LNCAP (cell line): ENCODE measurements at regions not wholly inside any gene's neighbourhood (a gene's known extent, or its start where the extent isn't known, plus 50 kb on each side); places are given as distances from the start of the nearest gene placed in this dataset.

Experiments
- TF ChIP-seq, protein P1 (sequence below): fragments of 450-650 bp; IDR thresholded peaks from 2 replicates; pipeline ENCODE4 v1.5.1; 2017; ENCODE audit warnings: mild to moderate bottlenecking

DNA sequence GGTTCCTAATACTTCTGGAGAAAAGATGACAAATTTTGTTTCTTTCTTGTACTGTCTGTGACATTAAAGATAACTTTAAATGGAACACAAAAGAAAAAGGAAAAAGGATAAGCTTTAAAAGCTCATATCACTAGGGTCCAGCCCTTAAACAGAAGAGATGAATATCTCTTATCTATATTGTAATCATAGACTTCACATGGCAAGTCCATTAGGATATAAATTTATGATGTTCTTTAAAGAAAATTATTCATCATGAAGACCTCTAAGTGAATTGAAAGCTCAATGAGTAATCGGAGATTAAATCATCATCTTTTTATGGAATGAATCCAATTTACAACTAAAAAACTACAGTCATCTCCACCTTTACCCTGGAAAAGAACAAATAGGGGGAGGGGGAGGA is 111.6 kb upstream of the SATB2 start:
- TF ChIP-seq, protein P1, sequence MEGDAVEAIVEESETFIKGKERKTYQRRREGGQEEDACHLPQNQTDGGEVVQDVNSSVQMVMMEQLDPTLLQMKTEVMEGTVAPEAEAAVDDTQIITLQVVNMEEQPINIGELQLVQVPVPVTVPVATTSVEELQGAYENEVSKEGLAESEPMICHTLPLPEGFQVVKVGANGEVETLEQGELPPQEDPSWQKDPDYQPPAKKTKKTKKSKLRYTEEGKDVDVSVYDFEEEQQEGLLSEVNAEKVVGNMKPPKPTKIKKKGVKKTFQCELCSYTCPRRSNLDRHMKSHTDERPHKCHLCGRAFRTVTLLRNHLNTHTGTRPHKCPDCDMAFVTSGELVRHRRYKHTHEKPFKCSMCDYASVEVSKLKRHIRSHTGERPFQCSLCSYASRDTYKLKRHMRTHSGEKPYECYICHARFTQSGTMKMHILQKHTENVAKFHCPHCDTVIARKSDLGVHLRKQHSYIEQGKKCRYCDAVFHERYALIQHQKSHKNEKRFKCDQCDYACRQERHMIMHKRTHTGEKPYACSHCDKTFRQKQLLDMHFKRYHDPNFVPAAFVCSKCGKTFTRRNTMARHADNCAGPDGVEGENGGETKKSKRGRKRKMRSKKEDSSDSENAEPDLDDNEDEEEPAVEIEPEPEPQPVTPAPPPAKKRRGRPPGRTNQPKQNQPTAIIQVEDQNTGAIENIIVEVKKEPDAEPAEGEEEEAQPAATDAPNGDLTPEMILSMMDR = no peak

DNA sequence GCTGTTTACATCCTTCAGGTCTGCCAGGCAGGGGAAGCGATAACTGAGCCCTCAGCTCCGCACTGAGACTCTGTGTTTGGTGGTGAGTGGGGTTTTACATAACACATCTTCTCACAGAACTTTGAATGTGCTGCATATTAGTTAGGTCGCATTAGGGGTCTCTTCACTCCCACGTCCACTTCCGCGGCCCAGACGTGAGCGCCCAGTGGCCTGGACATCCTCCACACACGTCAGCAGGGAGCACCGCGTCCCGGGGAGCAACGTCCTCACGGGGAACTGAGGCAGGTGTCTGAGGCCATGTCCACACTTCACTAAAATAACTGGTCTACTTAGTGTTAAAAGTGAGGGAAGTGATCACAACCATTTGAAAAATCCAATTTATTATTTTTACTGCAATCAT is 100.4 kb upstream of the SATB2 start:
- TF ChIP-seq, protein P1 = no peak

DNA sequence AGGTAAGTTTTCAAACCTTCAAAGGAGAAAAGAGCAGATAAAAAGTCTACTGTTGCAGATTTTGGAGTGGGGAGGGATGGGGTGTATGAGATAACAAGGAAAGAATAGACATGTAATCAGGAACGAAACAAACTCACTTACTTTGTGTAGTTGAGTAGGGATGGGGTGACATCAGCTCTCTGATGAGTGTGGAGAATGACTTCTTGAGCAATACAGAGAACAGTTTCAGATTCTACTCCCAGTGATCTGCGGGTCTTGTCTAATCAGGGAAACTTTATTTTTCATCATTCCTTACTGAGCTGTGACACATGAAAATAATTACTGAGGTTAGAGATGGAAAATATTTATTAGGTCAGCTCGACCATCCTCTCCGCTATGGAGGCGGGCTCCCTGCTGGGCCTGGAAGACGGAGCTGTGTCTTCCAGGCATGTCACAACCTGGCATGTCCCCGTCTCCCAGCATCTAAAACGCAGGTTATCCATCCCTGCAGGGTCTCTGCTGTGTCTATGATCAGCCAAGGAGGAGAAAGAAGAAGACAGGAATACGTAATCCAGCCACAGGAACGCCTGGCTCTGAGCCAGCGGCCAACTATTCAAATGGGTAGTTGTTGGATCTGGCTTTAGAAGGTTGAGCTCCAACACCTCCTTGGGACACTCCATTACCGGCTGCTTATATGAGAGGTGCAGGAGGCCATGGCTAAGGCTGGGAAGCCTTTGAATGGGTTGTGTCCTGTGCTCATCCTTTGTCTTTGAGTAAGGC is 99.0 kb upstream of the SATB2 start:
- TF ChIP-seq, protein P1 = no peak

DNA sequence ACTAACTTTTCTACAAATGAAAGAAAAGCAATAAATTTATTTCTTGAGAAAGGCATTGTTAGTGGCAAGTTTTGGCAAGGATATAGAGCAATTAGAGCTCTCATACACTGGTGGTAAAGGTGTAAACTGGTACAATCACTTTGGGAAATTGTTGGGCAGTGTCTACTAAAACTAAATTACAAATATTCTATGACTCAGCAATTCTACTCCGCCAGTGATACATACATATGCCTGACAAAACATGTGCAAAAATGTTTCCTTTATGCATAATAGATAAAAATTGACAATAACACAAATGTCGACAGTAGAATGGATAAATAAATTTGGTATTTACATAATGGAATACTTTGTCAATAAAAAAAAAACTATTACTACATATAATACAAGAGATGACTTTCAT is 96.3 kb upstream of the SATB2 start:
- TF ChIP-seq, protein P1 = no peak

DNA sequence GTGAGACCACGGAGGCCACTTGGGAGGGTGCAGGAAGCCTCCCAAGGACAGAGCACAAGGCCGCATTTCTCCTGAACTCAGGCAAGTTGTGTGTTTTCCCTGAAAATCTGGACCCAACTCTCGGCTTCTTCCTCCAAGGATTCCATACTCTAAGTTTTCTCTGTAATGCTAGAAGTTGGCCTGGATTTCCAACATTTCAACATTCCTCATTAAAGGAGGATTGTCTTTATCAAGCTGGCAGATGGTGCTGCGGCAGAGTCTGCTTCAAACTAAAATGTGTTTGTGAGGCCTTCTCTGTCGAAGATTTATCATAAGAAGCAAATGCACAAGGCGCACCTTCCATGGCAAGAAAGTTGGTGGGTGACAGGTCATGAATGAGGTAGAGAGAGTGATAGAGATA is 94.4 kb upstream of the SATB2 start:
- TF ChIP-seq, protein P1 = no peak

DNA sequence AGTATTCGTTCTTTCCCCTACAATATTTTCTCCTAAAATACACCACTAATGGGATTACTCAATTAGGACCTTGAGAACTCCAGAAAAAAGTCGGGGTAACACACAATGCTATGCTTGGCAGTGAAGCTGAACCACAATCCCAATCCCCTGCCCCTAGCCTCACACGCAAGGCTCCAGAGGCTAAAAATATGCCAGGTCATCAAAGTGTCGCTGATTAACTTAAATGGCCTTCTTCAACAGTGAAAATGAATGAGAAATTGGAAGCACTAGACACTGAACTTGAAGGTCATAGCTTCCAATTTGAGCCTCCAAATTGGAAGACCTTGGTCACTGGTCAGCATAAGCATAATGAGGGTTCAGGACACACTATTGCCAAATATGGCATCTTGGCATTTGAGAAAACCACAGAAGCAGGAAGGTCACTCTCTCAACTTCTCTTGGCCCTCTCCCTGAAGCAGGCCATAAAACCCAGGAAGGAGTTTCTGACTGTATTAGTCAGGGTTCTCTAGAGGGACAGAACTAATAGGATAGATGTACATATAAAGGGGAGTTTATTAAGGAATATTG is 86.0 kb upstream of the SATB2 start:
- TF ChIP-seq, protein P1 = no peak

DNA sequence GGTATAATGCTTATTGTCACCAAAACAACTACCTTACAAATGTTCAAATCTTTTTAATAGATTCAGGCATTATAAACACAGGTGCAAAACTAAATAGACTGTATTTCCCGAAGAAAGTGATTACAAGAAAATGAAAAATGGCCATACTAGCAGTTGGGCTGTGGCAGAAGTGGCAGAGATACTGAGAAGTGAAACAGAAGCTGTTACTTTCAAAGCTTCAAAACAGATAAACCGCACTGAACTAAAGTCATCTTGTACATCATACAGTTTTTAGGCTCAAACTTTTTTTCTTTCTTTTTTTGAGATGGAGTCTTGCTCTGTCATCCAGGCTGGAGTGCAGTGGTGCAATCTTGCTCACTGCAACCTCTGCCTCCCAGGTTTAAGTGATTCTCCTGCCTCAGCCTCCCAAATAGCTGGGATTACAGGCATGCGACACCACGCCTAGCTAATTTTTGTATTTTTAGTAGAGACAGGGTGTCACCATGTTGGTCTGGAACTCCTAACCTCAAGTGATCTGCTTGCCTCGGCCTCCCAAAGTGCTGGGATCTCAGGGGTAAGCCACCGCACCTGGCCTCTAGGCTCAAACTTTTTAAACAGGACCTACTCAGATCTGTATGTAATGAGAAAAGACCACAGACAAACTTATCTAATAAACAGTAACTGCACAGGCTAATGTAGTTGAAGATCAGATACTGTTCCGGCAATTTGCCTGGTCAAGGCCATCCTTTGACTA is 77.9 kb upstream of the SATB2 start:
- TF ChIP-seq, protein P1 = no peak
